GM10248 (cell line): ENCODE measurements at regions not wholly inside any gene's neighbourhood (a gene's known extent, or its start where the extent isn't known, plus 50 kb on each side); places are given as distances from the start of the nearest gene placed in this dataset.

Source experiments
- CTCF ChIA-PET: fragments of 300-600 bp; sonication (Branson Sonifier 250); formaldehyde crosslinking; extraction: SDS; loops from one replicate; lab custom pipeline; 2021; ENCODE audit warnings: antibody characterized with exemption; lab: Yijun Ruan, JAX
- POLR2A ChIA-PET: fragments of 350-650 bp; sonication (Branson Sonifier 250); formaldehyde crosslinking; extraction: SDS; loops from one replicate; lab custom pipeline; 2020; ENCODE audit warnings: antibody characterized with exemption; lab: Yijun Ruan, JAX
- DNase-seq: peaks from one replicate; pipeline ENCODE4 v3.0.0; 2012; ENCODE audit errors: extremely low spot score
- CTCF ChIP-seq: IDR thresholded peaks from 2 replicates; pipeline ENCODE4 v1.5.1; 2012; ENCODE audit warnings: mild to moderate bottlenecking, low read depth; ENCODE audit errors: extremely low read depth, missing control alignments, control extremely low read depth

- ChIA-PET CTCF (interaction anchor here (1.2 to 1.7 kb wide), 4 partner anchors 15 to 40 kb away, joined by 3 to 6 read pairs (median 4); no protein-coding TSS in a partner anchor), POLR2A (no interaction called here)
- DNase-seq = no peak
- TF ChIP-seq CTCF = no peak
These were observed 82.2 kb downstream of the LLPH start for GRCh38 chr12:66048218-66048834.

GRCh38 chr12:66047411-66048021, 83.0 kb downstream of the LLPH start:
- CTCF ChIA-PET = interaction anchor here (1.1 to 1.7 kb wide), 5 partner anchors 11 to 40 kb away, joined by 3 to 7 read pairs (median 4); no protein-coding TSS in a partner anchor
- POLR2A ChIA-PET = no interaction called here
- no peak for TF ChIP-seq CTCF
- peak; percentile 41 for DNase-seq

GRCh38 chr12:66045506-66045905, 85.0 kb downstream of the LLPH start:
- POLR2A ChIA-PET = no interaction called here
- CTCF ChIA-PET = interaction anchor here (1.3 to 2.1 kb wide), 3 partner anchors 9 to 19 kb away, joined by 4 to 12 read pairs (median 6); no protein-coding TSS in a partner anchor
- TF ChIP-seq CTCF = no peak
- DNase-seq = no peak

GRCh38 chr12:66044731-66045130, 85.8 kb downstream of the LLPH start:
- DNase-seq = no peak
- TF ChIP-seq CTCF = no peak
- POLR2A ChIA-PET = no interaction called here
- CTCF ChIA-PET = interaction anchor here (1.1 to 2.1 kb wide), 4 partner anchors 9 to 21 kb away, joined by 4 to 12 read pairs (median 5); no protein-coding TSS in a partner anchor

GRCh38 chr12:66043035-66043434, 87.5 kb downstream of the LLPH start:
- CTCF ChIA-PET = interaction anchor here (1.1 to 1.8 kb wide), 6 partner anchors 20 to 486 kb away, joined by 3 to 5 read pairs (median 3); no protein-coding TSS in a partner anchor
- DNase-seq = no peak
- no peak for TF ChIP-seq CTCF
- POLR2A ChIA-PET = no interaction called here

GRCh38 chr12:66041651-66042363, 88.7 kb downstream of the LLPH start:
- DNase-seq = no peak
- ChIA-PET CTCF (interaction anchor here (1.1 to 1.8 kb wide), 3 partner anchors 21 to 237 kb away, joined by 3 to 5 read pairs (median 3); no protein-coding TSS in a partner anchor), POLR2A (no interaction called here)
- no peak for TF ChIP-seq CTCF
